ENCODE measurements at regions not wholly inside any gene's neighbourhood (a gene's known extent, or its start where the extent isn't known, plus 50 kb on each side); places are given as distances from the start of the nearest gene placed in this dataset.

GRCh38 chr2:16406496-16407289 is 258.9 kb downstream of the CYRIA start:
- Histone ChIP-seq H3K4me1 (no peaks in the 10 kb centered on the region), H3K27ac (no peak overlapping the region), H3K36me3 (no peaks in the 10 kb centered on the region), H3K9me3 (no peaks in the 10 kb centered on the region), H3K27me3 (no peaks in the 10 kb centered on the region), H3K4me3 (no peak overlapping the region)
- no peak for DNase-seq
- intact Hi-C loops (cut with DNase I), result no loop called here
- TF ChIP-seq POLR2A (IDR thresholded peaks at IDR 0.05) (no peak), CTCF (IDR thresholded peaks at IDR 0.05) (no peak)
- WGBS, 2 donors, result 62 to 67% methylated on average over 7 of the region's 7 CpGs

- H3K4me1 ChIP-seq, result no peaks in the 10 kb centered on the region
- WGBS, 2 donors, result 57 to 66% methylated on average over 3 of the region's 3 CpGs
- H3K36me3 ChIP-seq, result no peaks in the 10 kb centered on the region
- no peak overlapping the region for H3K4me3 ChIP-seq
- intact Hi-C loops (cut with DNase I), result no loop called here
- no peak for DNase-seq
- H3K27ac ChIP-seq, result no peak overlapping the region
- no peaks in the 10 kb centered on the region for H3K27me3 ChIP-seq
- TF ChIP-seq CTCF (IDR thresholded peaks at IDR 0.05) (no peak), POLR2A (IDR thresholded peaks at IDR 0.05) (no peak)
- H3K9me3 ChIP-seq, result no peaks in the 10 kb centered on the region
Observed at GRCh38 chr2:16405551-16405950, 260.1 kb downstream of the CYRIA start.

- WGBS, 2 donors, result 78 to 79% methylated on average over 3 to 5 of the region's 5 CpGs
- intact Hi-C loops (cut with DNase I), result no loop called here
- Histone ChIP-seq H3K27ac (no peak overlapping the region), H3K36me3 (no peaks in the 10 kb centered on the region), H3K9me3 (no peaks in the 10 kb centered on the region), H3K27me3 (no peaks in the 10 kb centered on the region), H3K4me1 (no peaks in the 10 kb centered on the region), H3K4me3 (no peak overlapping the region)
- no peak for DNase-seq
- TF ChIP-seq CTCF (IDR thresholded peaks at IDR 0.05) (no peak), POLR2A (IDR thresholded peaks at IDR 0.05) (no peak)
Observed at GRCh38 chr2:16404551-16405300, 260.9 kb downstream of the CYRIA start.

- no peaks in the 10 kb centered on the region for H3K36me3 ChIP-seq
- H3K27ac ChIP-seq, result no peak overlapping the region
- H3K9me3 ChIP-seq, result no peaks in the 10 kb centered on the region
- TF ChIP-seq POLR2A (IDR thresholded peaks at IDR 0.05), result no peak
- no peak for TF ChIP-seq CTCF (IDR thresholded peaks at IDR 0.05)
- intact Hi-C loops (cut with DNase I), result no loop called here
- no peak overlapping the region for H3K4me3 ChIP-seq
- no peak for DNase-seq
- no peaks in the 10 kb centered on the region for H3K27me3 ChIP-seq
- H3K4me1 ChIP-seq, result no peaks in the 10 kb centered on the region
- WGBS, 2 donors, result 64 to 75% methylated on average over 3 of the region's 3 CpGs
Observed at GRCh38 chr2:16404146-16404545, 261.5 kb downstream of the CYRIA start.

GRCh38 chr2:16402891-16403290 is 262.7 kb downstream of the CYRIA start:
- Histone ChIP-seq H3K9me3 (no peaks in the 10 kb centered on the region), H3K4me3 (no peak overlapping the region), H3K36me3 (no peaks in the 10 kb centered on the region), H3K27me3 (no peaks in the 10 kb centered on the region), H3K4me1 (no peaks in the 10 kb centered on the region), H3K27ac (no peak overlapping the region)
- WGBS, 2 donors, result 55 to 62% methylated on average over 5 of the region's 5 CpGs
- no peak for DNase-seq
- intact Hi-C loops (cut with DNase I), result no loop called here
- TF ChIP-seq POLR2A (IDR thresholded peaks at IDR 0.05), result no peak
